Choroid plexus epithelial cell (primary cell): ENCODE measurements at regions not wholly inside any gene's neighbourhood (a gene's known extent, or its start where the extent isn't known, plus 50 kb on each side); places are given as distances from the start of the nearest gene placed in this dataset.
A peak's percentile ranks its signal among the peaks of the same experiment; 100 is the strongest.

Experiments used
- DNase-seq: peaks from one replicate; pipeline ENCODE4 v3.0.0-alpha.2; 2010; ENCODE audit warnings: low read depth
- H3K4me3 ChIP-seq: 2 replicates; pipeline ENCODE4 v1.5.1; 2011; ENCODE audit warnings: low read depth, mild to moderate bottlenecking, control low read depth, low read length, moderate library complexity
- TF ChIP-seq, protein P1 (sequence below): conservative IDR thresholded peaks from 2 replicates; pipeline ENCODE4 v1.5.1; 2011; ENCODE audit warnings: low read depth, mild to moderate bottlenecking, control low read depth, inconsistent platforms, low read length, moderate library complexity

DNA sequence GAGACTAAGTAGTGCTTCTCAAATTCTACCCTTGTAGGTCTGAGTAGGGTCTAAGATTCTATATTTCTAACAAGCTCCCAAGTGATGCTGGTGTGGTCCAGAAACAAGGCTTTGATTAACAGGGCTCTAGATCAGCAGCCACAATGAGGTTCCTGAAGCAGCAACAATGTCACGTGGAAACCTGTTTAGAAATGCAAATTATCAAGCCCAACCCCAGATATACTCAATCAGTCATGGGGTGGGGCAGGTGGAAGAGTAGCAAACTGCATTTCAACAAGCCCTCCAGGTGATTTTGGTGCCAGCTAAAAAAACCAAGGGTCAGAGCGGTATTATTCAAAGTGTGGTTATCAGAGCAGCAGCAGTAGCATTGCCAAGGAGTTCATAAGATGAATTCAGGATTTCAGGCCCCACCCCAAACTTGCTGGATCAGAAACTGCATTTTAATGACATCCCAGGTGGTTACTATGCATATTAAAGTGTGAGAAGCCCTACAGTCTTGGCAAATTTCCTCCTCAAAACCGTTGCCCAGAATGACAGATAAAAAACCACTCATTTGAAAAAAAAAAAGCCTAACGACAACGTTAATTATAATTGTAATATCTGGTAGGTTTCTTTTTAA is 199.2 kb downstream of the AHR start:
- no peak for DNase-seq
- H3K4me3 ChIP-seq = no peak overlapping the region
- TF ChIP-seq, protein P1, sequence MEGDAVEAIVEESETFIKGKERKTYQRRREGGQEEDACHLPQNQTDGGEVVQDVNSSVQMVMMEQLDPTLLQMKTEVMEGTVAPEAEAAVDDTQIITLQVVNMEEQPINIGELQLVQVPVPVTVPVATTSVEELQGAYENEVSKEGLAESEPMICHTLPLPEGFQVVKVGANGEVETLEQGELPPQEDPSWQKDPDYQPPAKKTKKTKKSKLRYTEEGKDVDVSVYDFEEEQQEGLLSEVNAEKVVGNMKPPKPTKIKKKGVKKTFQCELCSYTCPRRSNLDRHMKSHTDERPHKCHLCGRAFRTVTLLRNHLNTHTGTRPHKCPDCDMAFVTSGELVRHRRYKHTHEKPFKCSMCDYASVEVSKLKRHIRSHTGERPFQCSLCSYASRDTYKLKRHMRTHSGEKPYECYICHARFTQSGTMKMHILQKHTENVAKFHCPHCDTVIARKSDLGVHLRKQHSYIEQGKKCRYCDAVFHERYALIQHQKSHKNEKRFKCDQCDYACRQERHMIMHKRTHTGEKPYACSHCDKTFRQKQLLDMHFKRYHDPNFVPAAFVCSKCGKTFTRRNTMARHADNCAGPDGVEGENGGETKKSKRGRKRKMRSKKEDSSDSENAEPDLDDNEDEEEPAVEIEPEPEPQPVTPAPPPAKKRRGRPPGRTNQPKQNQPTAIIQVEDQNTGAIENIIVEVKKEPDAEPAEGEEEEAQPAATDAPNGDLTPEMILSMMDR = no peak

DNA sequence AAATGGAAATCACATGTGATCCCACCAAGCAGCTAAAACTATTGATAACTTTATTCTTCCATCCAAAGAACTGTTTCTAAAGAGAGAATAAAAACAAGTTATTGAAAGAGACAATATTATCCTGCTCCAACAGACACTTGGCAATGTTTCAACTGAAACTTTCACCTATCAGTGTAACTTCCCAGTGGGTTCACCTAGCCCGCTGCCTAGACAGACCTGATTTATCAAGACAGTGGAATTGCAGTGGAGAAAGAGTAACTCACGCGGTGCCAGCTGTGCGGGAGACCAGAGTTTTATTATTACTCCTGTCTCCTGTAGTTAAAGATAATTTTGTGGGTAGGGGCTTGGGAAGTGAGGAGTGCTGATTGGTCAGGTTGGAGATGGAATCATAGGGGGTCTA is 199.8 kb downstream of the AHR start:
- TF ChIP-seq, protein P1 = no peak
- no peak for DNase-seq
- no peak overlapping the region for H3K4me3 ChIP-seq

DNA sequence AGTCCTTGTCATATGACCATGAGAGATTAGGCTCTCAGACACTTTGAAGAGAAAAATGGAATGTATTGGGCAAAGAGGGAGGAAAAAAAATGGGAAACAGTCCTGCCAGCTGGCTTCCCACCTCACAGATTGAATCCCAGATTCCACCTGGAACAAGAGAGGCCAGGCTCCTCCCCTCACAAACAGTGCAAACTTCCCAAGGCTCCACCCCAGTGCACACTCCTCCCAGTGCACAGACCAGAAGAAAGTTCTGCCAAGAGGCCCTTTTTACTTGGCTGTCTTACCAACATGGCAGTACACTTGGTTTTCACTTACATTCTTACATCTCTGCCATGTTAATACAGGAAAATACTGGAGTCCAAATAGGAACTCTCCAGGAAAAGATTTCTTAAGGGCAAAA is 202.3 kb downstream of the AHR start:
- H3K4me3 ChIP-seq = no peak overlapping the region
- DNase-seq = no peak
- TF ChIP-seq, protein P1 = no peak

DNA sequence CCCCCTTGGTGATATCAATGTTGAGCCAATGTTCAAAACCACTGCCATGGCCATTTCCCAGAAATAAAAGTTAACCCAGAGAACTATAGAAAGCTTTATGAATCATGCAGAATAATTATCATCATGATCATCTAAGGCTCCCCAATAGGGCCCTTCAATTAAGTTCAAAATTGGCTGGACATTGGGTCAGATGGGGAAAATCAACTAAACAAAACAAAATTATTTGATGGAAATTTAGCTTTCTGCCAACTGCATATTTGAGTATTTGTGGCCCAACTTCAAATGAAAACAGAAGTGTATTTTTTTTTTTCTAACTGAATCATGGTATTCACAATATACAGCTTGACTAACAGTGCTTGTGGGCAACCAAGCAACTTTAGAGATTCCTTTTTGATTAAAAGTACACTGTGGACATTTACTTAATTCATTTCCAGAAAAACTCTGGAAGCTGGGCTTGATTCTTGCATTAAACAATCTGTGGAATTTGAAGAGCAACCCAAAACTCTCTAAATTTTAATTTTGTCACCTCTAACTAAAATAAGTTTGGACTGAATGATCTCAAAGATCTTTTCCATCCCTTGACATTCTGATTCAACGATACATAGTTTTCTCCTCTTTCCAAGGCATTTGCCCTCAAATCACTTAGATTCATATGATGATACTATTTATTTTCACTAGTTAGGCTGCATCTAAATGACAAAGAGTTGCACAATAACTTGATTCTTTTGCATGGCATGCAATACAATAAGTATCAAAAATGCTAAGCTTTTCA is 203.2 kb downstream of the AHR start:
- DNase-seq = no peak
- no peak overlapping the region for H3K4me3 ChIP-seq
- TF ChIP-seq, protein P1 = no peak

DNA sequence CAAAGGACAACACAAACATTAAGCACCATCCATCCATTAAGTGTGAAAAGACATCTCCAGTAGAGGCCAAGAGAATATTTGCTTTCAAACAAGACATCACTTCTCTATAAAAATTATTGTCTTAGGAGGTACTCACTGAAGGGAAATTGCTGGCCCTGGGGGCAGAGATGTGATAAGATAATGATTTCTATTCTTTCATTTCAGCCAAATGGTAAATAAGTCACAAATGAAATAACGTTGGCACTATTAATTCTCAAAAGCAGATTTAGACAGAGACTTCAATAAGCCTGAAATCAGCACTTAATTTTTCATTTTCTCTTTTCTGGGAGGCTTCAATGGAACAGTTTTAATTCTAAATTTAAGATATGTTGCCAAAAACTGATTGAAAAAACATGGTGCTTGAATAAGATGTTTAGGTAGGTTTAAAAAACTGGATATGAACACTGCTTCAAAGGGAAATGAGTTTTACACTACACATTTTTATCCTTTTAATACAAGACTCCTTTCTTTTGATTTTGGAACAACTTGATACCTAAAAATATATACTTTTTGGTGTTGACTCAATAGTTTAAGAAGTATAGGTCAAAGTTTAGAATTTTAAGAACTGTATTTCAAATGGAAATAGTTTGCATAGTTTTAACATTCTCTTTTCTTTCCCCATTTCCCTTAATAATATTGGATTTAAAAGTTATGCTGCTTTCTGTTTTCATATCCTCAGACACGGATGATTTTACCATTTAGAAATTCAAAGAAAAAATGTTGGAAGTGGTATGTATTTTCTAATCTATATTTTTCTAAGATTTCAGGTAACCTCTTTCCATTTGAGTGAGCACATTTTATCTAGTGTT is 204.0 kb downstream of the AHR start:
- peak; percentile 38 for DNase-seq
- TF ChIP-seq, protein P1 = no peak
- no peak overlapping the region for H3K4me3 ChIP-seq

DNA sequence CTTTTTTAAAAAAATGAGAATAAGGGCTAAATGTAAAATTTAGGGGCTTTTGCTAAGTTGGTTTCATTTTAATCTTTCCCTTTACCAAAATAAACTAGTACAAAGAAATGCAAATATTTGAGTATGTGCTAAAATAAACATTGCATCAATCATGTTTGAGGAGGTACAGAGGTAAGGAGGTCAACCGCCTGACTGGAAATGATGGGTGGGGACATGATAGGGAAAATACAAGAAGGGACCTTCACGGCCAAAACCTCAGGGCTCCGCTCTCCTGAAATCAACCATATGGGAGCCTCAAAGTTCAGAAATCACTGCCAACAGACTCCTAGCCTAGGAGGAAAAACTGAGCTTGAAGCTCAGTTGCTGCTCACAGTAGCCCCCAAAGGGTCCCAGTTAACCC is 207.6 kb downstream of the AHR start:
- peak overlapping the region; percentile 17 for H3K4me3 ChIP-seq
- peak; percentile 74 for DNase-seq
- TF ChIP-seq, protein P1 = no peak
